H1 (cell line): ENCODE measurements at regions not wholly inside any gene's neighbourhood (a gene's known extent, or its start where the extent isn't known, plus 50 kb on each side); places are given as distances from the start of the nearest gene placed in this dataset.
A peak's percentile ranks its signal among the peaks of the same experiment; 100 is the strongest.

Experiments
- CTCF ChIA-PET: fragments of 300-600 bp; sonication (Branson Sonifier 250); formaldehyde crosslinking; loops from one replicate; lab custom pipeline; 2021; ENCODE audit not compliant: partially characterized antibody; lab: Charles Lee
- POLR2A ChIA-PET: fragments of 300-600 bp; sonication (Branson Sonifier 250); formaldehyde crosslinking; loops from one replicate; lab custom pipeline; 2021; ENCODE audit warnings: inconsistent platforms; ENCODE audit not compliant: partially characterized antibody; lab: Charles Lee
- DNase-seq, 2 experiments: peaks; one replicate each; pipeline versions ENCODE4 v3.0.0 to v3.0.0-alpha.2; 2010 to 2022; ENCODE audit warnings: low spot score in 2 of 2, low read depth in 1 of 2, mixed read lengths in 1 of 2
- FAIRE-seq: peaks from 2 replicates; lab custom pipeline; 2011; peaks lifted over from hg19 to GRCh38; lab: Jason Lieb, UNC
- H2AFZ ChIP-seq: 2 replicates; pipeline ENCODE4 v1.8.1; 2012; ENCODE audit warnings: low read length, inconsistent platforms
- H2AK5ac ChIP-seq: 2 replicates; pipeline ENCODE4 v1.6.1; 2013; ENCODE audit warnings: low read depth, low read length
- H2BK120ac ChIP-seq: replicated peaks from 2 replicates; pipeline ENCODE3; 2013; ENCODE audit warnings: low read depth, low read length, inconsistent platforms
- H2BK12ac ChIP-seq: 2 replicates; pipeline ENCODE4 v1.6.1; 2013; ENCODE audit warnings: low read depth, low read length
- H2BK15ac ChIP-seq: 2 replicates; pipeline ENCODE4 v1.6.1; 2013; ENCODE audit warnings: low read length
- H2BK20ac ChIP-seq: 2 replicates; pipeline ENCODE4 v1.6.1; 2013; ENCODE audit warnings: low read length
- H2BK5ac ChIP-seq: 2 replicates; pipeline ENCODE4 v1.6.1; 2013; ENCODE audit warnings: low read depth, low read length
- H3K14ac ChIP-seq: 2 replicates; pipeline ENCODE4 v1.6.1; 2013; ENCODE audit warnings: inconsistent platforms; ENCODE audit not compliant: insufficient read length
- H3K18ac ChIP-seq: 2 replicates; pipeline ENCODE4 v1.6.1; 2013; ENCODE audit warnings: low read length; ENCODE audit errors: extremely low read depth
- H3K23ac ChIP-seq: 2 replicates; pipeline ENCODE4 v1.6.1; 2013; ENCODE audit warnings: inconsistent platforms; ENCODE audit not compliant: insufficient read length
- H3K23me2 ChIP-seq: 2 replicates; pipeline ENCODE4 v1.6.1; 2013; ENCODE audit warnings: low read depth, low read length
- H3K27ac ChIP-seq: 2 replicates; pipeline ENCODE4 v1.6.1; 2011; ENCODE audit warnings: low read depth, low read length, inconsistent platforms
- H3K27me3 ChIP-seq, 4 experiments: replicated peaks in 1 of 4; 1 replicate in 1 of 4; 2 replicates in 3 of 4; pipeline versions ENCODE4 v1.6.1 to v1.8.1; 2011 to 2013; ENCODE audit warnings: low read length in 3 of 4, mild to moderate bottlenecking in 3 of 4, inconsistent platforms in 2 of 4, mixed read lengths in 2 of 4, moderate library complexity in 1 of 4; ENCODE audit not compliant: control insufficient read depth in 3 of 4, insufficient read depth in 3 of 4; ENCODE audit errors: extremely low read depth in 1 of 4
- H3K36me3 ChIP-seq, 4 experiments: 2 replicates each; pipeline versions ENCODE4 v1.6.1 to v1.8.1; 2011 to 2013; ENCODE audit warnings: mild to moderate bottlenecking in 4 of 4, low read length in 3 of 4, moderate library complexity in 2 of 4, control low read depth in 1 of 4, inconsistent platforms in 1 of 4; ENCODE audit not compliant: insufficient read depth in 4 of 4, control insufficient read depth in 2 of 4
- H3K4ac ChIP-seq: replicated peaks from 2 replicates; pipeline ENCODE3; 2013; ENCODE audit warnings: low read length, low read depth, mixed read lengths, inconsistent platforms; ENCODE audit not compliant: insufficient read length
- H3K4me1 ChIP-seq, 4 experiments: replicated peaks in 1 of 4; 1 replicate in 1 of 4; 2 replicates in 3 of 4; pipeline versions ENCODE4 v1.6.1 to v1.8.1; 2011 to 2013; ENCODE audit warnings: low read length in 3 of 4, inconsistent platforms in 2 of 4, mixed read lengths in 1 of 4; ENCODE audit not compliant: insufficient read depth in 4 of 4, control insufficient read depth in 3 of 4
- H3K4me2 ChIP-seq, 2 experiments: 2 replicates each; pipeline versions ENCODE4 v1.6.1 to v1.8.1; 2011 to 2013; ENCODE audit warnings: low read depth in 2 of 2, low read length in 2 of 2, control low read depth in 1 of 2, inconsistent platforms in 1 of 2, mild to moderate bottlenecking in 1 of 2; ENCODE audit not compliant: insufficient read depth in 1 of 2
- H3K4me3 ChIP-seq, 4 experiments: fragments of 200-600, 300-600 bp in 1 of 4; sonication (generic), shearing (Covaris generic), sonication (Bioruptor Twin) in 1 of 4; 2 replicates each; pipeline versions ENCODE4 v1.5.1 to v1.8.1; 2011 to 2016; ENCODE audit warnings: low read length in 4 of 4, low read depth in 3 of 4, control low read depth in 2 of 4, inconsistent platforms in 2 of 4, mild to moderate bottlenecking in 2 of 4, mixed read lengths in 1 of 4, moderate library complexity in 1 of 4; ENCODE audit not compliant: insufficient read depth in 2 of 4; ENCODE audit errors: extremely low read depth in 1 of 4
- H3K56ac ChIP-seq: replicated peaks from 2 replicates; pipeline ENCODE3; 2013; ENCODE audit warnings: low read depth, mild to moderate bottlenecking, mixed read lengths, low read length, inconsistent platforms; ENCODE audit not compliant: insufficient read length
- H3K79me1 ChIP-seq: 2 replicates; pipeline ENCODE4 v1.6.1; 2013; ENCODE audit warnings: low read depth, low read length, control low read depth
- H3K79me2 ChIP-seq, 2 experiments: 2 replicates each; pipeline versions ENCODE4 v1.6.1 to v1.8.1; 2012 to 2013; ENCODE audit warnings: low read length in 2 of 2, mild to moderate bottlenecking in 2 of 2, inconsistent platforms in 1 of 2; ENCODE audit not compliant: insufficient read depth in 2 of 2, control insufficient read depth in 1 of 2
- H3K9ac ChIP-seq, 4 experiments: replicated peaks in 1 of 4; 1 replicate in 1 of 4; 2 replicates in 3 of 4; pipeline versions ENCODE4 v1.6.1 to v1.8.1; 2011 to 2013; ENCODE audit warnings: low read depth in 3 of 4, low read length in 3 of 4, control low read depth in 2 of 4, mild to moderate bottlenecking in 2 of 4, moderate library complexity in 2 of 4, inconsistent platforms in 1 of 4; ENCODE audit errors: extremely low read depth in 1 of 4
- H3K9me3 ChIP-seq, 2 experiments: 2 replicates each; pipeline versions ENCODE4 v1.6.1 to v1.8.1; 2012 to 2013; ENCODE audit warnings: mild to moderate bottlenecking in 2 of 2, moderate library complexity in 2 of 2, control low read depth in 1 of 2, inconsistent platforms in 1 of 2, low read depth in 1 of 2, low read length in 1 of 2, mixed read lengths in 1 of 2; ENCODE audit not compliant: insufficient read depth in 2 of 2
- H4K20me1 ChIP-seq, 2 experiments: replicated peaks in 1 of 2; 2 replicates each; pipeline versions ENCODE3 to v1.8.1; 2011 to 2013; ENCODE audit warnings: inconsistent platforms in 2 of 2, low read length in 2 of 2, mild to moderate bottlenecking in 1 of 2; ENCODE audit not compliant: insufficient read depth in 2 of 2, control insufficient read depth in 1 of 2
- H4K5ac ChIP-seq: 2 replicates; pipeline ENCODE4 v1.6.1; 2013; ENCODE audit warnings: low read length, low read depth, mixed read lengths, inconsistent platforms; ENCODE audit not compliant: insufficient read length
- H4K8ac ChIP-seq: 2 replicates; pipeline ENCODE4 v1.8.0; 2013; ENCODE audit warnings: mild to moderate bottlenecking, moderate library complexity, low read length, inconsistent platforms; ENCODE audit not compliant: insufficient read depth; ENCODE audit errors: extremely low read depth
- H4K91ac ChIP-seq: replicated peaks from 2 replicates; pipeline ENCODE3; 2013; ENCODE audit warnings: low read length, mixed read lengths, inconsistent platforms; ENCODE audit not compliant: insufficient read length
- CBX5 ChIP-seq: fragments of 300-800, 300-1000 bp; sonication (generic); IDR thresholded peaks from 2 replicates; pipeline ENCODE4 v1.7.1; 2016; ENCODE audit warnings: antibody characterized with exemption, low read length, low read depth
- E2F6 ChIP-seq: IDR thresholded peaks from 2 replicates; pipeline ENCODE4 v1.6.1; 2012; ENCODE audit warnings: inconsistent platforms
- GTF2F1 ChIP-seq: IDR thresholded peaks from 2 replicates; pipeline ENCODE4 v1.6.1; 2012; ENCODE audit warnings: low read depth, low read length, improper control_type of control experiment, borderline replicate concordance
- NANOG ChIP-seq: IDR thresholded peaks from 2 replicates; pipeline ENCODE4 v1.6.1; 2011; ENCODE audit warnings: low read length, low read depth, mild to moderate bottlenecking, inconsistent platforms; ENCODE audit not compliant: insufficient read depth, poor library complexity, severe bottlenecking
- NRF1 ChIP-seq: IDR thresholded peaks from 2 replicates; pipeline ENCODE4 v1.6.1; 2011; ENCODE audit warnings: mild to moderate bottlenecking, low read depth, low read length, improper control_type of control experiment
- PHF8 ChIP-seq: fragments of 200-600 bp; sonication (generic); conservative IDR thresholded peaks from 2 replicates; pipeline ENCODE4 v1.7.1; 2012; ENCODE audit warnings: low read depth, mild to moderate bottlenecking, inconsistent platforms, low read length, moderate library complexity
- POLR2AphosphoS5 ChIP-seq: IDR thresholded peaks from 2 replicates; pipeline ENCODE4 v1.6.1; 2011; ENCODE audit warnings: low read depth, low read length
- RAD21 ChIP-seq, 2 experiments: IDR thresholded peaks in 1 of 2; conservative IDR thresholded peaks in 1 of 2; 2 replicates each; pipeline ENCODE4 v1.6.1; 2011; ENCODE audit warnings: low read depth in 2 of 2, low read length in 2 of 2, improper control_type of control experiment in 1 of 2, inconsistent platforms in 1 of 2, mild to moderate bottlenecking in 1 of 2, moderate library complexity in 1 of 2
- SAP30 ChIP-seq: fragments of 300-600 bp; sonication (generic); IDR thresholded peaks from 2 replicates; pipeline ENCODE4 v1.7.1; 2012; ENCODE audit warnings: low read length, moderate library complexity, mild to moderate bottlenecking, inconsistent platforms; ENCODE audit not compliant: insufficient read depth, insufficient replicate concordance
- SP4 ChIP-seq: IDR thresholded peaks from 2 replicates; pipeline ENCODE4 v1.6.1; 2012; ENCODE audit warnings: low read length, inconsistent platforms
- SRF ChIP-seq: IDR thresholded peaks from 2 replicates; pipeline ENCODE4 v1.6.1; 2011; ENCODE audit warnings: mild to moderate bottlenecking, low read depth, low read length, moderate library complexity
- TBP ChIP-seq: IDR thresholded peaks from 2 replicates; pipeline ENCODE4 v1.6.1; 2011; ENCODE audit warnings: low read depth, low read length, improper control_type of control experiment
- TCF12 ChIP-seq: IDR thresholded peaks from 2 replicates; pipeline ENCODE4 v1.6.1; 2011; ENCODE audit warnings: low read depth, mild to moderate bottlenecking, low read length
- TEAD4 ChIP-seq: IDR thresholded peaks from 2 replicates; pipeline ENCODE4 v1.6.1; 2012; ENCODE audit warnings: low read depth, low read length, inconsistent platforms, mixed read lengths
- WGBS, 2 experiments: shearing (Covaris generic) in 1 of 2; methylation state at CpG; one replicate each; pipeline versions ENCODE4 v1.1.6 to v1.1.7; 2013 to 2015; ENCODE audit warnings: low lambda C conversion rate in 2 of 2, mixed read lengths in 2 of 2, inconsistent platforms in 1 of 2, low coverage in 1 of 2, missing lambda C conversion rate in 1 of 2; ENCODE audit not compliant: insufficient replicate concordance in 2 of 2, insufficient coverage in 1 of 2, insufficient read length in 1 of 2; ENCODE audit errors: extremely low coverage in 1 of 2, missing lambda C conversion rate in 1 of 2; 5-methylcytosine and 5-hydroxymethylcytosine counted together

GRCh38 chr17:45649796-45650195 is 134.3 kb upstream of the CRHR1 start:
- Histone ChIP-seq H3K56ac (no peak overlapping the region), H3K4me3 (no peak overlapping the region), H3K4ac (peak overlapping the region; percentile 32), H4K20me1 (peaks cover 0 to 2% of the 10 kb centered on the region in 2 experiments), H2AK5ac (no peak overlapping the region), H2BK120ac (no peak overlapping the region), H2BK12ac (no peak overlapping the region), H4K8ac (no peak overlapping the region), H3K9ac (no peak overlapping the region), H3K27me3 (no peaks in the 10 kb centered on the region), H2BK20ac (no peak overlapping the region), H3K4me1 (peaks cover 0 to 5% (median under 1%) of the 10 kb centered on the region in 4 experiments; a peak in 3 of 7 replicates), H3K18ac (no peak overlapping the region), H3K36me3 (no peaks in the 10 kb centered on the region), H3K27ac (no peak overlapping the region), H3K4me2 (no peak overlapping the region), H3K23ac (no peak overlapping the region), H4K5ac (no peak overlapping the region), H3K79me1 (no peaks in the 10 kb centered on the region; the same call in 1 of the 2 replicates), H3K23me2 (no peaks in the 10 kb centered on the region), H3K14ac (no peak overlapping the region), H2BK5ac (no peak overlapping the region), H2AFZ (no peak overlapping the region), H2BK15ac (no peak overlapping the region), H4K91ac (no peak overlapping the region), H3K9me3 (no peaks in the 10 kb centered on the region), H3K79me2 (no peaks in the 10 kb centered on the region)
- CTCF ChIA-PET, result interaction anchor here (1.1 to 6.2 kb wide), 24 partner anchors 8 to 244 kb away, joined by 3 to 51 read pairs (median 12); partner anchors contain the start of gene MAPT
- no peak for DNase-seq
- no peak for FAIRE-seq
- WGBS, 2 experiments, result 84% methylated on average over 5 of the region's 5 CpGs; no CpG with 5 or more reads in 1 of the 2 experiments
- POLR2A ChIA-PET, result no interaction called here
- TF ChIP-seq NRF1 (no peak), TBP (no peak), NANOG (no peak), SRF (no peak), SAP30 (no peak), TCF12 (no peak), E2F6 (no peak), CBX5 (no peak), PHF8 (no peak), POLR2AphosphoS5 (no peak), SP4 (no peak), TEAD4 (no peak), RAD21 (IDR thresholded peaks at IDR 0.05 in 1 of 2, conservative IDR thresholded peaks at IDR 0.05 in 1 of 2; ENCODE audit: low read depth in 2 of 2, low read length in 2 of 2) (no peak), GTF2F1 (no peak)
